GM06990 (cell line): ENCODE measurements at regions not wholly inside any gene's neighbourhood (a gene's known extent, or its start where the extent isn't known, plus 50 kb on each side); places are given as distances from the start of the nearest gene placed in this dataset.

Experiments used
- DNase-seq: peaks from one replicate; pipeline ENCODE4 v3.0.0-alpha.2; 2011; ENCODE audit not compliant: insufficient read length; ENCODE audit errors: extremely low read depth
- H3K27me3 ChIP-seq: replicated peaks from 2 replicates; pipeline ENCODE4 v1.6.0; 2011; ENCODE audit warnings: low read length; ENCODE audit not compliant: control insufficient read depth, insufficient read depth
- H3K36me3 ChIP-seq: 2 replicates; pipeline ENCODE4 v1.5.1; 2011; ENCODE audit warnings: low read length; ENCODE audit not compliant: control insufficient read depth, insufficient read depth
- H3K4me3 ChIP-seq: replicated peaks from 2 replicates; pipeline ENCODE4 v1.5.1; 2011; ENCODE audit warnings: low read depth, mild to moderate bottlenecking, control low read depth, low read length
- CTCF ChIP-seq: IDR thresholded peaks from 2 replicates; pipeline ENCODE4 v1.5.1; 2011; ENCODE audit warnings: low read length, control low read depth, mild to moderate bottlenecking, inconsistent platforms; ENCODE audit not compliant: insufficient read depth, poor library complexity, severe bottlenecking

GRCh38 chr21:16186742-16187141 lies 457.0 kb downstream of the USP25 start:
- no peak for TF ChIP-seq CTCF
- Histone ChIP-seq H3K36me3 (no peaks in the 10 kb centered on the region), H3K27me3 (no peaks in the 10 kb centered on the region), H3K4me3 (no peak overlapping the region)
- DNase-seq = no peak

- H3K27me3 ChIP-seq = no peaks in the 10 kb centered on the region
- no peak overlapping the region for H3K4me3 ChIP-seq
- no peak for DNase-seq
- no peak for TF ChIP-seq CTCF
- no peaks in the 10 kb centered on the region for H3K36me3 ChIP-seq
These were observed 458.0 kb downstream of the USP25 start for GRCh38 chr21:16187603-16188301.

GRCh38 chr21:16192902-16193301 lies 463.1 kb downstream of the USP25 start:
- no peaks in the 10 kb centered on the region for H3K36me3 ChIP-seq
- H3K27me3 ChIP-seq = no peaks in the 10 kb centered on the region
- H3K4me3 ChIP-seq = no peak overlapping the region
- TF ChIP-seq CTCF = no peak
- no peak for DNase-seq

- no peak for DNase-seq
- Histone ChIP-seq H3K36me3 (no peaks in the 10 kb centered on the region), H3K27me3 (no peaks in the 10 kb centered on the region), H3K4me3 (peak overlapping the region; percentile 54)
- TF ChIP-seq CTCF = no peak
These were observed 463.8 kb downstream of the USP25 start for GRCh38 chr21:16193496-16194094.

- H3K4me3 ChIP-seq = peak overlapping the region; percentile 54
- TF ChIP-seq CTCF = peak; percentile 18
These were observed 464.5 kb downstream of the USP25 start for GRCh38 chr21:16194095-16194787.

More at GRCh38 chr21:16194095-16194787, 464.5 kb downstream of the USP25 start:
- no peaks in the 10 kb centered on the region for H3K27me3 ChIP-seq
- DNase-seq = peak; percentile 53
- H3K36me3 ChIP-seq = no peaks in the 10 kb centered on the region
